ENCODE measurements at regions not wholly inside any gene's neighbourhood (a gene's known extent, or its start where the extent isn't known, plus 50 kb on each side); places are given as distances from the start of the nearest gene placed in this dataset.

GRCh38 chr10:47071891-47072290, 160.7 kb downstream of the PTPN20 start:
- H3K9me3 ChIP-seq, result no peaks in the 10 kb centered on the region
- H3K4me3 ChIP-seq, result no peak overlapping the region
- H3K36me3 ChIP-seq, result no peaks in the 10 kb centered on the region
- DNase-seq, result no peak
- no peak for TF ChIP-seq POLR2A (IDR thresholded peaks at IDR 0.05)
- no peak for TF ChIP-seq EP300 (IDR thresholded peaks at IDR 0.05)
- no peak for TF ChIP-seq POLR2AphosphoS5 (IDR thresholded peaks at IDR 0.05)
- TF ChIP-seq, protein P1, sequence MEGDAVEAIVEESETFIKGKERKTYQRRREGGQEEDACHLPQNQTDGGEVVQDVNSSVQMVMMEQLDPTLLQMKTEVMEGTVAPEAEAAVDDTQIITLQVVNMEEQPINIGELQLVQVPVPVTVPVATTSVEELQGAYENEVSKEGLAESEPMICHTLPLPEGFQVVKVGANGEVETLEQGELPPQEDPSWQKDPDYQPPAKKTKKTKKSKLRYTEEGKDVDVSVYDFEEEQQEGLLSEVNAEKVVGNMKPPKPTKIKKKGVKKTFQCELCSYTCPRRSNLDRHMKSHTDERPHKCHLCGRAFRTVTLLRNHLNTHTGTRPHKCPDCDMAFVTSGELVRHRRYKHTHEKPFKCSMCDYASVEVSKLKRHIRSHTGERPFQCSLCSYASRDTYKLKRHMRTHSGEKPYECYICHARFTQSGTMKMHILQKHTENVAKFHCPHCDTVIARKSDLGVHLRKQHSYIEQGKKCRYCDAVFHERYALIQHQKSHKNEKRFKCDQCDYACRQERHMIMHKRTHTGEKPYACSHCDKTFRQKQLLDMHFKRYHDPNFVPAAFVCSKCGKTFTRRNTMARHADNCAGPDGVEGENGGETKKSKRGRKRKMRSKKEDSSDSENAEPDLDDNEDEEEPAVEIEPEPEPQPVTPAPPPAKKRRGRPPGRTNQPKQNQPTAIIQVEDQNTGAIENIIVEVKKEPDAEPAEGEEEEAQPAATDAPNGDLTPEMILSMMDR (IDR thresholded peaks at IDR 0.05), result no peak
- H3K27ac ChIP-seq, result no peak overlapping the region
- peaks cover 0 to 10% (median 0%) of the 10 kb centered on the region in 3 donors for H3K27me3 ChIP-seq
- intact Hi-C loops (cut with DNase I; ENCODE audit: low total_unique reads), result no loop called here
- no peaks in the 10 kb centered on the region for H3K4me1 ChIP-seq

GRCh38 chr10:47073967-47074366, 162.7 kb downstream of the PTPN20 start:
- Histone ChIP-seq H3K4me1 (no peaks in the 10 kb centered on the region), H3K9me3 (no peaks in the 10 kb centered on the region), H3K27ac (no peak overlapping the region), H3K27me3 (peaks cover 0 to 10% (median 0%) of the 10 kb centered on the region in 3 donors), H3K36me3 (no peaks in the 10 kb centered on the region), H3K4me3 (no peak overlapping the region)
- WGBS, 5 donors, result 56 to 68% (median 60%) methylated on average over 3 of the region's 3 CpGs
- no peak for DNase-seq
- intact Hi-C loops (cut with DNase I; ENCODE audit: low total_unique reads), result no loop called here
- no peak for TF ChIP-seq EP300 (IDR thresholded peaks at IDR 0.05)
- TF ChIP-seq, protein P1 (IDR thresholded peaks at IDR 0.05), result no peak
- TF ChIP-seq POLR2A (IDR thresholded peaks at IDR 0.05), result no peak
- TF ChIP-seq POLR2AphosphoS5 (IDR thresholded peaks at IDR 0.05), result no peak

GRCh38 chr10:47076949-47077361, 165.7 kb downstream of the PTPN20 start:
- H3K27me3 ChIP-seq, result peaks cover 0 to 15% (median 0%) of the 10 kb centered on the region in 3 donors
- H3K9me3 ChIP-seq, result no peaks in the 10 kb centered on the region
- WGBS, 5 donors, result 62 to 72% (median 67%) methylated on average over 8 of the region's 8 CpGs
- TF ChIP-seq EP300 (IDR thresholded peaks at IDR 0.05), result no peak
- TF ChIP-seq, protein P1 (IDR thresholded peaks at IDR 0.05), result no peak
- no peak for TF ChIP-seq POLR2A (IDR thresholded peaks at IDR 0.05)
- no peak for TF ChIP-seq POLR2AphosphoS5 (IDR thresholded peaks at IDR 0.05)
- no peak overlapping the region for H3K4me3 ChIP-seq
- no peaks in the 10 kb centered on the region for H3K4me1 ChIP-seq
- H3K27ac ChIP-seq, result no peak overlapping the region
- DNase-seq, result no peak
- H3K36me3 ChIP-seq, result no peaks in the 10 kb centered on the region
- intact Hi-C loops (cut with DNase I; ENCODE audit: low total_unique reads), result no loop called here

GRCh38 chr10:47077386-47077785, 166.2 kb downstream of the PTPN20 start:
- no peaks in the 10 kb centered on the region for H3K9me3 ChIP-seq
- intact Hi-C loops (cut with DNase I; ENCODE audit: low total_unique reads), result no loop called here
- TF ChIP-seq POLR2A (IDR thresholded peaks at IDR 0.05) (no peak), POLR2AphosphoS5 (IDR thresholded peaks at IDR 0.05) (no peak), EP300 (IDR thresholded peaks at IDR 0.05) (no peak)
- TF ChIP-seq, protein P1 (IDR thresholded peaks at IDR 0.05), result no peak
- WGBS, 5 donors, result 80 to 84% (median 82%) methylated on average over 9 of the region's 9 CpGs
- H3K4me1 ChIP-seq, result no peaks in the 10 kb centered on the region
- H3K27ac ChIP-seq, result no peak overlapping the region
- H3K27me3 ChIP-seq, result peaks cover 0 to 12% (median 0%) of the 10 kb centered on the region in 3 donors
- H3K4me3 ChIP-seq, result no peak overlapping the region
- no peak for DNase-seq
- no peaks in the 10 kb centered on the region for H3K36me3 ChIP-seq
